ENCODE measurements at regions not wholly inside any gene's neighbourhood (a gene's known extent, or its start where the extent isn't known, plus 50 kb on each side); places are given as distances from the start of the nearest gene placed in this dataset.

GRCh38 chr6:50358113-50358512 is 308.4 kb upstream of the DEFB112 start (continued):
- TF ChIP-seq, protein P1, sequence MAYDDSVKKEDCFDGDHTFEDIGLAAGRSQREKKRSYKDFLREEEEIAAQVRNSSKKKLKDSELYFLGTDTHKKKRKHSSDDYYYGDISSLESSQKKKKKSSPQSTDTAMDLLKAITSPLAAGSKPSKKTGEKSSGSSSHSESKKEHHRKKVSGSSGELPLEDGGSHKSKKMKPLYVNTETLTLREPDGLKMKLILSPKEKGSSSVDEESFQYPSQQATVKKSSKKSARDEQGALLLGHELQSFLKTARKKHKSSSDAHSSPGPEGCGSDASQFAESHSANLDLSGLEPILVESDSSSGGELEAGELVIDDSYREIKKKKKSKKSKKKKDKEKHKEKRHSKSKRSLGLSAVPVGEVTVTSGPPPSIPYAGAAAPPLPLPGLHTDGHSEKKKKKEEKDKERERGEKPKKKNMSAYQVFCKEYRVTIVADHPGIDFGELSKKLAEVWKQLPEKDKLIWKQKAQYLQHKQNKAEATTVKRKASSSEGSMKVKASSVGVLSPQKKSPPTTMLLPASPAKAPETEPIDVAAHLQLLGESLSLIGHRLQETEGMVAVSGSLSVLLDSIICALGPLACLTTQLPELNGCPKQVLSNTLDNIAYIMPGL (CRISPR knock-in tag; IDR thresholded peaks at IDR 0.05): no peak
- no peak for TF ChIP-seq RORB (CRISPR knock-in tag; IDR thresholded peaks at IDR 0.05)
- TF ChIP-seq, protein P2, sequence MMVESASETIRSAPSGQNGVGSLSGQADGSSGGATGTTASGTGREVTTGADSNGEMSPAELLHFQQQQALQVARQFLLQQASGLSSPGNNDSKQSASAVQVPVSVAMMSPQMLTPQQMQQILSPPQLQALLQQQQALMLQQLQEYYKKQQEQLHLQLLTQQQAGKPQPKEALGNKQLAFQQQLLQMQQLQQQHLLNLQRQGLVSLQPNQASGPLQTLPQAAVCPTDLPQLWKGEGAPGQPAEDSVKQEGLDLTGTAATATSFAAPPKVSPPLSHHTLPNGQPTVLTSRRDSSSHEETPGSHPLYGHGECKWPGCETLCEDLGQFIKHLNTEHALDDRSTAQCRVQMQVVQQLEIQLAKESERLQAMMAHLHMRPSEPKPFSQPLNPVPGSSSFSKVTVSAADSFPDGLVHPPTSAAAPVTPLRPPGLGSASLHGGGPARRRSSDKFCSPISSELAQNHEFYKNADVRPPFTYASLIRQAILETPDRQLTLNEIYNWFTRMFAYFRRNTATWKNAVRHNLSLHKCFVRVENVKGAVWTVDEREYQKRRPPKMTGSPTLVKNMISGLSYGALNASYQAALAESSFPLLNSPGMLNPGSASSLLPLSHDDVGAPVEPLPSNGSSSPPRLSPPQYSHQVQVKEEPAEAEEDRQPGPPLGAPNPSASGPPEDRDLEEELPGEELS (CRISPR knock-in tag; IDR thresholded peaks at IDR 0.05): no peak
- TF ChIP-seq ZNF671 (CRISPR knock-in tag; IDR thresholded peaks at IDR 0.05): no peak
- TF ChIP-seq GABPB1 (CRISPR knock-in tag; IDR thresholded peaks at IDR 0.05): no peak
- TF ChIP-seq, protein P3, sequence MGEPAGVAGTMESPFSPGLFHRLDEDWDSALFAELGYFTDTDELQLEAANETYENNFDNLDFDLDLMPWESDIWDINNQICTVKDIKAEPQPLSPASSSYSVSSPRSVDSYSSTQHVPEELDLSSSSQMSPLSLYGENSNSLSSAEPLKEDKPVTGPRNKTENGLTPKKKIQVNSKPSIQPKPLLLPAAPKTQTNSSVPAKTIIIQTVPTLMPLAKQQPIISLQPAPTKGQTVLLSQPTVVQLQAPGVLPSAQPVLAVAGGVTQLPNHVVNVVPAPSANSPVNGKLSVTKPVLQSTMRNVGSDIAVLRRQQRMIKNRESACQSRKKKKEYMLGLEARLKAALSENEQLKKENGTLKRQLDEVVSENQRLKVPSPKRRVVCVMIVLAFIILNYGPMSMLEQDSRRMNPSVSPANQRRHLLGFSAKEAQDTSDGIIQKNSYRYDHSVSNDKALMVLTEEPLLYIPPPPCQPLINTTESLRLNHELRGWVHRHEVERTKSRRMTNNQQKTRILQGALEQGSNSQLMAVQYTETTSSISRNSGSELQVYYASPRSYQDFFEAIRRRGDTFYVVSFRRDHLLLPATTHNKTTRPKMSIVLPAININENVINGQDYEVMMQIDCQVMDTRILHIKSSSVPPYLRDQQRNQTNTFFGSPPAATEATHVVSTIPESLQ (CRISPR knock-in tag; IDR thresholded peaks at IDR 0.05): no peak
- no peak for TF ChIP-seq NFATC4 (CRISPR knock-in tag; IDR thresholded peaks at IDR 0.05)
- TF ChIP-seq JAZF1 (CRISPR knock-in tag; IDR thresholded peaks at IDR 0.05): no peak
- no peak for TF ChIP-seq ZNF423 (CRISPR knock-in tag; IDR thresholded peaks at IDR 0.05)
- TF ChIP-seq NR1H2 (CRISPR knock-in tag; IDR thresholded peaks at IDR 0.05): no peak

- no peak for DNase-seq (ENCODE audit: low spot score)
These were observed 312.1 kb upstream of the DEFB112 start for GRCh38 chr6:50361641-50362331.

DNA sequence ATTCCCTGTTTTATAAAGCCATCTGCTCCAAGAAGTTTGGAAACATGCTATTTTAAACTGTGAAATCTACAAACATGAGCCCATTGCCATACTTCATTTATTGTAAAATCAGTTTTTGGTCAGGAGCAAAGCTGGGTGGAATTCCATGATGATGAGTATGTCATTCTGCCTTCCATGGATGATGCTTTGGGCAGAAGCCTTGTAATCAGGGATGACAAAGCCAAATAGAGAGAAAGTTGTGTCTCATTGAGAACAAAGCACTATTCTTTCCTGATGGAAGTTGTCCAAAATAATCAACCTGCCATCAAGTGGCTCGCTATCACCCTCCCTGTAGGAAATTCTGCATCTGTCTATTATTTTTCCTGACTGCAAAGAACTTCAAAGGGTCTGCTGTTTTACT is 313.0 kb upstream of the DEFB112 start:
- DNase-seq (ENCODE audit: low spot score) (no peak), ATAC-seq (no peak)
- Mint-ChIP-seq H3K36me3 (no peaks in the 10 kb centered on the region), H3K27me3 (ENCODE audit: low read depth) (no peaks in the 10 kb centered on the region), H3K27ac (no peak overlapping the region), H3K9me3 (no peaks in the 10 kb centered on the region), H3K4me1 (peaks cover 3% of the 10 kb centered on the region; the same call in 1 of the 2 replicates), H3K4me3 (no peak overlapping the region)
- TF ChIP-seq ZNF416 (CRISPR knock-in tag; IDR thresholded peaks at IDR 0.05) (no peak), ZNF512 (CRISPR knock-in tag; IDR thresholded peaks at IDR 0.05; ENCODE audit: borderline replicate concordance) (no peak), ESRRA (CRISPR knock-in tag; IDR thresholded peaks at IDR 0.05; ENCODE audit: borderline replicate concordance) (no peak)
- POLR2A ChIA-PET: no interaction called here
- CTCF ChIA-PET: no interaction called here

More at GRCh38 chr6:50361641-50362331, 312.1 kb upstream of the DEFB112 start:
- Mint-ChIP-seq H3K4me3 (no peak overlapping the region), H3K4me1 (peaks cover 3% of the 10 kb centered on the region; the same call in 1 of the 2 replicates), H3K36me3 (no peaks in the 10 kb centered on the region), H3K9me3 (no peaks in the 10 kb centered on the region), H3K27me3 (ENCODE audit: low read depth) (no peaks in the 10 kb centered on the region), H3K27ac (no peak overlapping the region)
- TF ChIP-seq ZBTB43 (CRISPR knock-in tag; IDR thresholded peaks at IDR 0.05): no peak
- TF ChIP-seq ZNF396 (CRISPR knock-in tag; IDR thresholded peaks at IDR 0.05; ENCODE audit: borderline replicate concordance): no peak
- POLR2A ChIA-PET: no interaction called here
- no peak for ATAC-seq
- CTCF ChIA-PET: no interaction called here

Data from WTC11 (cell line).